K562 (cell line): ENCODE measurements at regions not wholly inside any gene's neighbourhood (a gene's known extent, or its start where the extent isn't known, plus 50 kb on each side); places are given as distances from the start of the nearest gene placed in this dataset.
A peak's percentile ranks its signal among the peaks of the same experiment; 100 is the strongest.

Source experiments
- BCL6 ChIP-seq: fragments of 250-450 bp; sonication (Bioruptor Pico); IDR thresholded peaks from 2 replicates; pipeline ENCODE4 v1.4.0; 2020
- CXXC5 ChIP-seq: fragments of 250-450 bp; sonication (Bioruptor Pico); IDR thresholded peaks from 2 replicates; pipeline ENCODE4 v1.8.0; 2022; ENCODE audit warnings: inconsistent platforms, mild to moderate bottlenecking, moderate library complexity
- E2F1 ChIP-seq: sonication (generic); formaldehyde crosslinking; IDR thresholded peaks from 2 replicates; pipeline ENCODE4 v1.8.1; 2023; ENCODE audit warnings: mild to moderate bottlenecking, missing genetic modification reagents, moderate library complexity
- ILF3 ChIP-seq: fragments of 450-650 bp; IDR thresholded peaks from 2 replicates; pipeline ENCODE4 v1.6.1; 2018; ENCODE audit warnings: antibody characterized with exemption, mild to moderate bottlenecking, moderate library complexity, borderline replicate concordance
- KLF13 ChIP-seq: fragments of 450-650 bp; IDR thresholded peaks from 2 replicates; pipeline ENCODE4 v1.6.1; 2016; ENCODE audit warnings: missing genetic modification characterization, low read depth, mild to moderate bottlenecking, missing compliant biosample characterization, moderate library complexity, borderline replicate concordance
- KLF16 ChIP-seq: IDR thresholded peaks from 2 replicates; pipeline ENCODE4 v1.6.1; 2016; ENCODE audit warnings: antibody characterized with exemption
- LCOR ChIP-seq: sonication (generic); formaldehyde crosslinking; IDR thresholded peaks from 2 replicates; pipeline ENCODE4 v1.8.0; 2022; ENCODE audit warnings: mild to moderate bottlenecking, missing genetic modification reagents
- MED1 ChIP-seq: sonication (generic); formaldehyde crosslinking; IDR thresholded peaks from 2 replicates; pipeline ENCODE4 v1.8.1; 2023; ENCODE audit warnings: missing genetic modification reagents, borderline replicate concordance
- MYNN ChIP-seq, 2 experiments: sonication (generic); formaldehyde crosslinking in 1 of 2; IDR thresholded peaks; 2 replicates each; pipeline versions ENCODE4 v1.5.0 to v1.6.1; 2016 to 2020; ENCODE audit warnings: antibody characterized with exemption in 1 of 2, missing genetic modification reagents in 1 of 2
- NR2C2 ChIP-seq, 2 experiments: fragments of 200-800 bp in 1 of 2; sonication (Bioruptor generic) in 1 of 2; sonication (generic) in 1 of 2; formaldehyde crosslinking in 1 of 2; IDR thresholded peaks; 2 replicates each; pipeline versions ENCODE4 v1.6.1 to v1.8.0; 2016 to 2022; ENCODE audit warnings: mild to moderate bottlenecking in 1 of 2, missing compliant biosample characterization in 1 of 2, missing genetic modification characterization in 1 of 2, missing genetic modification reagents in 1 of 2
- NRF1 ChIP-seq, 2 experiments: fragments of 450-650 bp; IDR thresholded peaks in 1 of 2; conservative IDR thresholded peaks in 1 of 2; 2 replicates each; pipeline ENCODE4 v1.6.1; 2014; ENCODE audit warnings: mild to moderate bottlenecking in 2 of 2
- RFX1 ChIP-seq: fragments of 450-650 bp; IDR thresholded peaks from 2 replicates; pipeline ENCODE4 v1.6.1; 2016; ENCODE audit warnings: mild to moderate bottlenecking, moderate library complexity
- RNF2 ChIP-seq: sonication (generic); IDR thresholded peaks from 2 replicates; pipeline ENCODE4 v1.6.1; 2016
- TSC22D4 ChIP-seq: fragments of 450-650 bp; IDR thresholded peaks from 2 replicates; pipeline ENCODE4 v1.6.1; 2016; ENCODE audit warnings: missing genetic modification characterization, missing biosample characterization, control low read depth
- ZBTB8A ChIP-seq: fragments of 450-650 bp; IDR thresholded peaks from 2 replicates; pipeline ENCODE4 v1.6.1; 2018; ENCODE audit warnings: mild to moderate bottlenecking, moderate library complexity; ENCODE audit not compliant: partially characterized antibody
- ZNF134 ChIP-seq: fragments of 250-450 bp; sonication (Bioruptor Pico); conservative IDR thresholded peaks from 2 replicates; pipeline ENCODE4 v1.4.0; 2020
- ZNF3 ChIP-seq: fragments of 250-450 bp; sonication (Bioruptor Pico); IDR thresholded peaks from 2 replicates; pipeline ENCODE4 v1.5.0; 2021; ENCODE audit warnings: mild to moderate bottlenecking, moderate library complexity
- ZNF318 ChIP-seq, 2 experiments: fragments of 450-650 bp; IDR thresholded peaks; 2 replicates each; pipeline ENCODE4 v1.6.1; 2016; ENCODE audit warnings: mild to moderate bottlenecking in 2 of 2, borderline replicate concordance in 1 of 2, low read depth in 1 of 2, moderate library complexity in 1 of 2
- ZNF766 ChIP-seq: fragments of 200-800 bp; sonication (Bioruptor generic); conservative IDR thresholded peaks from 2 replicates; pipeline ENCODE4 v1.6.1; 2016; ENCODE audit warnings: missing genetic modification characterization, missing compliant biosample characterization
- ZNF77 ChIP-seq: fragments of 250-450 bp; sonication (Bioruptor Pico); IDR thresholded peaks from 2 replicates; pipeline ENCODE4 v1.5.0; 2020

DNA sequence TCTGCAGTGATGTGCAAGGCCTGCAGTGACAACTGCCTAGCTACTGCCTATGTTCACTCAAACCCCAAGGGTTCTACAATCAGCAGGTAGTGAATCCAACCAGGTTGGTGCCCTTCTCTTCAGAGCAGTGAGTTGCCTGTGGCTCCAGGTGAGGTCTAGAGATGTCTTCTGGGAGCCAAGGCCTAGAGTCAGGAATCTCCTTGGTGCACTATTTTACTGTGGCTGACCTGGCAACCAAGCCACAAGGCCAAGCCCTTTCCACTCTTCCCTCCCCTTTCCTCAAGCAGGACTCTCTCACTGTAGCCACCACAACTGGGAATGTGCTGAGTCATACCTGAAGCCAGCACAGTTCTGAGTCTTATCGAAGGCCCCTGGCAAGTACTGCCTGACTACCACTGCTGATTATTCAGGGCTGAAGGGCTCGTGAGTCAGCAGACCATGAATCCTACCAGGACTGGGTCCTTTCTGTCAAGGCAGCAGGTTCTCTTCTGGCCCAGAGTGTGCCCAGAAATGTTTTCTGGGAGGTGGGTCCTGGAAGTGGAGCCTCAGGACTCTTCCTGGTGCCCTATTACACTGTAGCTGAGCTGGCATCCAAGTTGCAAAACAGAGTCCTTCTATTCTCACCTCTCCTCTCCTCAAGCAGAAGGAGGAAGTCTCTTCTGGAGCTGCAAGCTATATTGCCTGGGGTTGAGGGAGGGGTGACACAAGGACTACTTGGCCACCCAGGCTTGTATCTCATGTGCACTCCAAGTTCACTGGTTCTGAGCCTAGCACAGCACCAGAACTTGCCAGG lies 111.6 kb downstream of the BTC start (continued):
- TF ChIP-seq ZNF318 (IDR thresholded peaks at IDR 0.05; ENCODE audit: borderline replicate concordance in 1 of 2, low read depth in 1 of 2) (peak in 1 of 2 experiments; percentile 62; a peak in 1 of 4 replicates), BCL6 (no peak), ILF3 (no peak), ZNF766 (CRISPR knock-in tag) (peak; percentile 64), ZBTB8A (no peak), TSC22D4 (tag) (no peak), NRF1 (conservative IDR thresholded peaks at IDR 0.05 in 1 of 2, IDR thresholded peaks at IDR 0.05 in 1 of 2) (0 out of 4 replicates have a peak, but pooled peaks of 1 of the 2 experiments have one; percentile 15), CXXC5 (CRISPR knock-in tag) (peak; percentile 48; the same call in 1 of the 2 replicates), MYNN (IDR thresholded peaks at IDR 0.05) (peak; percentile 71), MYNN (CRISPR knock-in tag; IDR thresholded peaks at IDR 0.05) (no peak), ZNF3 (CRISPR knock-in tag) (no peak), RFX1 (peak; percentile 36), KLF13 (tag) (no peak), E2F1 (no peak), NR2C2 (CRISPR knock-in tag; IDR thresholded peaks at IDR 0.05) (no peak), NR2C2 (tag; IDR thresholded peaks at IDR 0.05) (peak; percentile 47), LCOR (0 out of 2 replicates have a peak, but pooled peaks have one; percentile 47), MED1 (no peak), RNF2 (peak; percentile 38; the same call in 1 of the 2 replicates), ZNF77 (CRISPR knock-in tag) (no peak), ZNF134 (CRISPR knock-in tag) (no peak), KLF16 (peak; percentile 52)
